Epithelial cell of proximal tubule (primary cell): ENCODE measurements at regions not wholly inside any gene's neighbourhood (a gene's known extent, or its start where the extent isn't known, plus 50 kb on each side); places are given as distances from the start of the nearest gene placed in this dataset.

ENCODE experiments used
- DNase-seq: peaks from one replicate; pipeline ENCODE4 v3.0.0-alpha.2; 2011; ENCODE audit warnings: low read depth
- H3K4me3 ChIP-seq: 2 replicates; pipeline ENCODE4 v1.5.1; 2011; ENCODE audit warnings: low read depth, mild to moderate bottlenecking, low read length
- CTCF ChIP-seq: conservative IDR thresholded peaks from 2 replicates; pipeline ENCODE4 v1.5.1; 2012; ENCODE audit warnings: low read depth, mild to moderate bottlenecking, low read length

- no peak for TF ChIP-seq CTCF
- peak; percentile 15 for DNase-seq
These were observed 680.7 kb upstream of the TSPY4 start for GRCh38 chrY:8656515-8656914.

GRCh38 chrY:8659721-8660120 lies 677.5 kb upstream of the TSPY4 start:
- no peak for TF ChIP-seq CTCF
- no peak overlapping the region for H3K4me3 ChIP-seq
- no peak for DNase-seq

More at GRCh38 chrY:8656515-8656914, 680.7 kb upstream of the TSPY4 start:
- no peak overlapping the region for H3K4me3 ChIP-seq

GRCh38 chrY:8673896-8674295 lies 663.4 kb upstream of the TSPY4 start:
- DNase-seq: no peak
- TF ChIP-seq CTCF: no peak

GRCh38 chrY:8677336-8677935 lies 659.8 kb upstream of the TSPY4 start:
- no peak for DNase-seq

More at GRCh38 chrY:8673896-8674295, 663.4 kb upstream of the TSPY4 start:
- no peak overlapping the region for H3K4me3 ChIP-seq

GRCh38 chrY:8687154-8687553 lies 650.1 kb upstream of the TSPY4 start:
- DNase-seq: no peak
- TF ChIP-seq CTCF: no peak
- H3K4me3 ChIP-seq: no peak overlapping the region

More at GRCh38 chrY:8677336-8677935, 659.8 kb upstream of the TSPY4 start:
- no peak overlapping the region for H3K4me3 ChIP-seq
- no peak for TF ChIP-seq CTCF

- no peak for TF ChIP-seq CTCF
- no peak for DNase-seq
- H3K4me3 ChIP-seq: no peak overlapping the region
These were observed 646.2 kb upstream of the TSPY4 start for GRCh38 chrY:8690901-8691685.
